ENCODE measurements at regions not wholly inside any gene's neighbourhood (a gene's known extent, or its start where the extent isn't known, plus 50 kb on each side); places are given as distances from the start of the nearest gene placed in this dataset.
"Not testable (repeated sequence)": the region's sequence is repeated elsewhere in the genome, so short reads cannot be mapped to it uniquely, and the experiment has no call there.

DNA sequence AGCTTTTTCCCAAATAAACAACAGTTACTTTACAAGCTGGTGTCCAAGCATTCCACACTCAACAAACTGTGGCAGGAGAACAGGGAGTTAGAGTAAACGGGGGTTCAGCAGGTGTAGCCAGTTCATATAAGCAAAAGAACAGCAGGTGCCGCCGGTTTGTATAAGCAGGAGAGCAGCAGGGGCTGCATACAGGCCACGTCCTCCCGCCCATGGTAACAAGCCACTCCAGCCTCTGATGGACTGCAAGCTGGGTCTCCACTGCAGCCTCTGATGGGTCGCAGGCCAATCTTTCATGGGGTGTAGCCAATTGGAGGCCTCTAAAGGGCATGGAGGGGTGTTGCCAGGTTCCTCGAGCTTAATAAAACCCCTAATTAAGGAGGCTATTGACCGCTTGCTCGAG lies 189.3 kb downstream of the ANKRD30B start:
- no peak for DNase-seq

- DNase-seq = no peak
These were observed 191.2 kb downstream of the ANKRD30B start for GRCh38 chr18:14939141-14939540.

GRCh38 chr18:14940106-14940505 lies 192.1 kb downstream of the ANKRD30B start:
- not testable (repeated sequence) for DNase-seq

GRCh38 chr18:14940735-14941134 lies 192.8 kb downstream of the ANKRD30B start:
- no peak for DNase-seq

DNA sequence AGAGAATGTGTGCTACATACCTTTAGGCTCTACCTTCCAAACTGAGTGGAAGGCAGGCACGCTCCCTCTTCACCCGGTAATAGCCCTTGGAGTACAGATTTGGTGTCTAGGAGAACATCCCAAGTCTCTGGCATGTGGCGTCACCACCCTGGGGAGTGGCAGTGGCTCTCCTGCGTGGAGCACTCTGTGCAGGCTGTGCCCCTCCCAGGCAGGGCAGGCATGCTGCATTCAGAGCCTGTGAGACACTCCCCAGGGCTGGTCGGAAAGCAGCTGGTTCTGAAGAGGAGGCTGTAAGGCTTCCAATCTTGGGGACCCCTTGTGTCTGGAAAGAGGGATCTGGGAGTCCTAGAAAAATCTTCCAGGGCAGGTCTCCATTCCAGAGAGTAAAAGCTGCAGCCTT lies 193.3 kb downstream of the ANKRD30B start:
- no peak for DNase-seq

DNA sequence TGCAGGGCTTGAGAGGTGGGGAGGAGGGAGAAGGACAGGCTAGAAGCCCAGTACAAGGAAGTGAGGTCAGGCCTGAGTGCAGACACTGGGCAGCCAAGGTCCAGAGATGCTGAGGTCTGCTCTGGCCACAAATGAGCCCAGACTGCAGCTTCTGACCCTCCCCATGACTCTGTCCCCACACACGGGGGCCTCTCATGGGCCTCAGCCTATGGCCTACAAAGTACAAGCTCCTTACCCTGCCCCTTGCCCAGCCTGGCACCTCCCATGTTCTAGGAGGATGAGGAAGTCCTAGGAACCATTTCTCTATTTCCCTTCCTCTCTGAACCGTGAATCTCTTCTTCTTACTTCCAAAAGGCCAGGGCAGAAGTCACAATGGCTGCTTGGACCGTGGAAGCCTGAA lies 193.8 kb downstream of the ANKRD30B start:
- DNase-seq = no peak

- no peak for DNase-seq
These were observed 194.3 kb downstream of the ANKRD30B start for GRCh38 chr18:14942275-14942674.

DNA sequence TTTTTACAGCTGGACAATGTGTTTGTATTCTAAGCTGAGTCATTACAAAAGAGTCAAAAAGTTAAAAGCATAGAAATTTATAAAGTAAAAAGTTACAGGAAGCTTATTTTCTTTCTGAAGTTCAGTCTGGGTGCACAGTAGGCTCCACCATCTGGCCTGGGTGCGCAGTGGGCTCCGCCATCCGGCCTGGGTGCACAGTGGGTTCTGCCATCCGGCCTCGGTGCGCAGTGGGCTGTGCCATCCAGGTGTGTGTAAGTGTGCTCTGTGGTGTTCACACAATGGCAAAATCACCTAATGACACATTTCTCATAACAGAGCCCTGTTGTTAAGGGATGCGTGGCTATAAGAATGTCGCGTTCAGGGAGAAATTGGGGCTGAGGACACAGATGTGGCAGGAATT lies 195.5 kb downstream of the ANKRD30B start:
- DNase-seq = no peak

DNA sequence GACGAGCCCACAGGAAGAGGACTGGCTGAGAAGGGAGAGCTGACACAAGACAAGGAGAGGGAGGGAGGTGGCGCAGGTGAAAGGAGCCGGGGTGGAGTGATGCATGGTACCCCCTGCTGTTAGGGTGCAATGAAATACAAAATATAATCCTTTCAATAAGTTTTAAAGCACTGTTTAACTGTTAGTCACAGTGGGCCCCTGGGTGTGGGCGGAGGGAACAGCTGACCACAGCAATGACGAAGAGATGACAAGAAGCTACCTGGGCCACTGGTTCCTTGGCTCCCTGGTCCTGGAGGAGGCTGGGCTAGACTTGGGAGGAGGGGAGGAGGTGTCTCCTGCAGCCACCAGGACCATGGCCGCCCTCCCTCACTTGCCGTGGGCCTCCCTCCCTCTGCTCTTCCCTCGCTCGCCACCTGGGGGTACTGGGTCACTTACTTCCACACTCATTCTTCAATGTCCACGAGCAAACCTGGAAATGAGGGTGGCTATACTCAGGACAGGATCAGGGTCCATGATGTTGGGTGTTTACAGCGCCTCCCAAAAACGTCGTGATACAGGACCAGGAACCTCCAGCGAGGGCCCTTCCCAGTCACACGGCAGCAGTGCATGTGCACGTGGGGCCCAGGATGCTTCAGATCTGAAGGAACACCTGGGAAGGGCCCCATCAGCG lies 196.1 kb downstream of the ANKRD30B start:
- DNase-seq = peak; percentile 5

DNA sequence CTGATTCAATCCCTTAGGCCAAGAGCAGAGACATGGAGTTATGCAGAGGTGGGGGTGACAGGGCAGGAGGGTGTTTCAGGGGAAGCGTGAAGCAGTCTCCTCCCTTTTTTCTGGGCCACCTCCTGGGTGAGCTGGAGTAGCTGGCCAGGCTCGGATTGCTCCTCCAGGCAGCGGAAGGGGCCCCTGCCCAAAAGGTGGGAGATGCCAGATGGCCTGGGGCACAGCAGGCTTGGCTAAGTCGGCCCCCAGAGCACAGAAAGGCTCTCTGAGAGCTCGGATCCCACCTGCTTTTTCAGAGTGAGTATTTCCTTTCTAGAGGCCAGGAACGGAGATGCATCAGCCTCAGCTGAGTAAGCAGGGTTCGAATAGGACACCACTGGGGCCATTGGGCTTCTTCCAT lies 196.9 kb downstream of the ANKRD30B start:
- no peak for DNase-seq

GRCh38 chr18:14945286-14945685 lies 197.3 kb downstream of the ANKRD30B start:
- no peak for DNase-seq

DNA sequence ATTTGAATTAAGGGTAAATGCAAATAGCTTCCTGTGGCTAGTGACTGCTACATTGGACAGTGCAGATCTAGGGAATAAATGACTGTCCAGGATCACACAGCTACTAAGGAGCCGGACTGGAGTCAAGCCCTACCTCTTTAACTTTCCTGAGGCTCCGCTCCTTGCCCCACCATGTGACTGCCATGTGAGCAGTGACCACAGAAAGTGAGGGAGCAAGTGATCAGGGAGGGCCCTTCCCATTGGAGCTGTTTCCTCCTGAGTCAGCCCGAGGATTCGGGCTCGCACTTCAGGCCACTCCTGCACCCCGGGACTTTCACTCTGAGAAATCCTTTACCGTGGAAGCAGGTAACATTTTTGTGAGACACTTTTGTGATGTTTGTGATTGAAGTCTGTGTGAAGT lies 198.0 kb downstream of the ANKRD30B start:
- DNase-seq = no peak

GRCh38 chr18:14946741-14947470 lies 198.9 kb downstream of the ANKRD30B start:
- not testable (repeated sequence) for DNase-seq

DNA sequence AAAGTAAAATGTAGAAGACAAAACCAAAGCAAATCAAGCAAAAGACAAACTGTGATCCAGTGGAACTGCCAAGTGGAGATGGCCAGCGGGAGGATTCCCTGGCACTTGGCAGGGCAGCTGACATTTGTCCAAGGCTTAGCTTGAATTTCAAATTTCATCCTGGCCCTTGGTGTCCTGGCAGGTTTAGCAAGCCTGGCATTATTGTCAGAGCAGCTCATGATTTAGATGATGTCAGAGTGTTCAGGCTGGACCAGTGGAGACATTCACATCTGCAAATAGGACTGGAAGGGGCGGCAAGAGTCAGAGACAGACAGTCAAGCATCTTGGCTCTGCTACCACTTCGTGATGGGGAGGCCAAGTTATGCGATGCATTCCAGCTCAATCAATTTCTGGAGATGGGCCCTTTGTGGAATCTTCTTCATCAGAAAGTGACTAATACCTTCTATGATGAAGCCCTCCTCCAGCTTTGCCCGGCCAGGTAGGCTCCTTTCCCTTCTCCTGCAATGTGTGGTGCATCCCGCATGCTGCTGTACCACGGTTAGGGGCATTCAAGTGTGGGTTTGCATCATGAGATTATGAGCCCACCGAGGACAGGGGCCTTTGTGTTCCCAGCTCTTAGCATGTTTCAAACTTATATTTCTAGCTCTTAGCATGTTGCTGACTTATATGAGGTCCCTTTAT lies 199.7 kb downstream of the ANKRD30B start:
- no peak for DNase-seq

- DNase-seq = no peak
These were observed 200.2 kb downstream of the ANKRD30B start for GRCh38 chr18:14948163-14948540.

DNA sequence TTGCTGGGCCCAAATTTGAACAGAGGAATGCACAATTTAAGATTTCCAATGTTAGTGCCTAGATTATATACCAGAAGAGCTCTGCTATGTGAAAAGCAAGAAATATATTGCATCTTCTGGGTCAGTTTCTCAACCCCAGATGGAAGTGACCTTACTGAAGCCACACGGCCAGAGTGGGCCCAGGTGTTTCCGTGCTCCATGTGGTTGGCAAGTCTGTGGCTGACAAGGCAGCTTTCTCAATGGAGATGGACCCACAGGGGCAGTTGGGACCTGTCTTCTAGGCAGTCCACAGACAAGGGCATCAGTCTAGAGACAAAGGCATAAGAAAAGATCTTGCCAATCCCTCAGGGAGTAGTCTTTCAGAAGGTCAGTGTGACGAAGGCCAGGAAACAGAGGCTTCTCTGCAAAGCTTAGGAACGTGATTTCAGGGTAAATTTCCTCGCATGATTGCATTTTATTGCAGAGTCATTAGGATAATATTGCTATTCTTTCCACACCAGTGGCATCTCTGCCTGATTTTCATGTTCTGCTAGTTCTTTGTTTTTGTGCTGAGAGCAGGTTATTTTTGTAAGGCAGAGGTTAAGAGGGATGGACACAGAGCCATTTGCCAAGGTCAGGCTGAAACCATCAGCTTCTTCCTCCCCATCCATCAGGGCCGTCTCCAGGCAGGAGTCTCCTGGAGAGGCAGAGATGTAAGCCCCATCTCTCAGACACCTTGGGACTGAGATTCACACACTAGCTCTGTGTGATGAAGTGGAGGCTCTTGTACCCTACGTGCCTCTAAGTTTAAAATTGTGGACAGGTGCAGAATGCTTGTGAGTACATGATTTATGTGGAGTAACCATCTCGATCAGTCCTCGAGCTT lies 202.1 kb downstream of the ANKRD30B start:
- no peak for DNase-seq

DNA sequence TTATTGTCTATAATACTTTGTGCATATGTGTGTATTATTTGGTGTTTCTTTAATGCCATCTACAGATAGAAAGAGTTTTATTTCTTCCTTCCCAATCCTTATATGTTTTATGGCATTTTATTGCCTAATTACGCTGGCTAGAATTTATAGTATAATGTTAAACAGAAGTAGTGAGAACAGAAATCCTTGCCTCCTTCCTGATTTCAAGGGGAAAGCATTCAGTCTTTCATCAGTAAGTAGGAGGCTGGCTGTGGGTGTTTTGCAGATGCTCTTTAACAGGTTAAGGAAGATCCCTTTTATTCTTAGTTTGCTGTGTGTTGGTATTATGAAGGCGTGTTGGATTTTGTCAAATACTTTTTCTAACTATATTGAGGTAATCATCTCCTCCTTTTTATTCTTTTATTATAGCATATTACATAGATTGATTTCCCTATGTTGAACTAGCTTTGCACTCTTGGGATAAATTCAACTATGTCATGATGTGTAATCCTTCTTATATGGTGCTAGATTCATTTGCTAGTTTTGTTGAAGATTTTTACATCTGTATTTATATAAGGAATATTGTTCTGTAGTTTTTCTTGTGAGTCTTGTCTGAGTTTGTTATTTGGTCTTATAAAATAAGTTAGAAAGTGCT lies 204.6 kb downstream of the ANKRD30B start:
- not testable (repeated sequence) for DNase-seq

GRCh38 chr18:14958701-14959100 lies 210.7 kb downstream of the ANKRD30B start:
- DNase-seq = no peak

- no peak for DNase-seq
These were observed 211.6 kb downstream of the ANKRD30B start for GRCh38 chr18:14959550-14959949.

- no peak for DNase-seq
These were observed 214.0 kb downstream of the ANKRD30B start for GRCh38 chr18:14961991-14962390.

DNA sequence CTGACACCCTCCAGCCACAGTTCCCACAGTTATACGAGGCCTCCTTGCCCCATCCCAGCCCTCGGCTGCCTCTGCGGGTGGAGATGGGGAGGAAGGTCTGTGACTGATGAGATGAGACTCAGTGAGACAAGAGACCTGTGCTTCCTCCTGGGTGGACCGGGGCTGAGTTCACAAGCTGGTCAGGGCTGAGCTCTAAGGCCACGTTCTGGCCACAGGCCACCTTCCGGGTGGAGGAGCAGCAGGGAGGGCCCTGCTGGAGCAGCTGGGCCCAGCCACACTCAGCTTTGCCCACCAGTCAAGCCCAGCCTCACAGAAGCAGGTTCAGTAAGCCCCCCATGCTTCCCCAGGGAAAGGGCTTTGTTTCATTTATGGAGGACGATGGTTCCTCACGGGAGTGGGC lies 214.7 kb downstream of the ANKRD30B start:
- no peak for DNase-seq

GRCh38 chr18:14963246-14963645 lies 215.3 kb downstream of the ANKRD30B start:
- no peak for DNase-seq

DNA sequence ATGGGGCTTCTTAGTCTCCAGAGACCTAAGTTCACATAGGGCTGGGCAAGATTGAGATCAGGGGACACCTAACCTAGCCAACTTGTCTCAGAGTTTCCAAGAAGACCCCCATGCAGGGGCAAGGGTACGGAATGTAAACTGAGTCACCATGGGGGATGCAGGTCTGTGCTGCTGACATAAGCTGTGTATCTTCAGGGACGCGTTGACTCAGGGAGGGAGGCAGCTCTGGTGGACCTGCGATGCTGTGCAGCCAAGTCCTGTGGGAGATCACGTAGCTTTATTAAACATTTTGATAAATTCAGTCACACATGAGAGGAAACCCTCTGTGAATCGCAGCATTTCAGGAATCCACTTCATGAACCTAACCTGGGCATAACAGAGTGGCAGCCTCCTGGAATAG lies 216.0 kb downstream of the ANKRD30B start:
- no peak for DNase-seq
